Right lobe of liver (tissue), 4 donors: ENCODE measurements at regions not wholly inside any gene's neighbourhood (a gene's known extent, or its start where the extent isn't known, plus 50 kb on each side); places are given as distances from the start of the nearest gene placed in this dataset.

Source experiments
- CTCF ChIP-seq, 4 donors: fragments of 200-600 bp in 3 of 4; fragments of 450-650 bp in 1 of 4; IDR thresholded peaks; one replicate each; pipeline versions ENCODE4 v1.5.1 to v1.8.0; 2016 to 2022; ENCODE audit warnings: antibody characterized with exemption in 4 of 4, mild to moderate bottlenecking in 2 of 4
- POLR2A ChIP-seq: fragments of 450-650 bp; IDR thresholded peaks from one replicate; pipeline ENCODE4 v1.6.1; 2017; ENCODE audit warnings: antibody characterized with exemption, mild to moderate bottlenecking
- donor health status: DM: no; HTN: no; CAD: no.
- donor health status: DM: no; HTN: no; CAD: no.
- donor health status: DM: no; HTN: yes; CAD: no.

GRCh38 chr2:121038431-121038830 lies 246.6 kb downstream of the TFCP2L1 start:
- TF ChIP-seq CTCF (IDR thresholded peaks at IDR 0.05) (no peak), POLR2A (no peak)
